Globus pallidus (tissue), 1 donor: ENCODE measurements at regions not wholly inside any gene's neighbourhood (a gene's known extent, or its start where the extent isn't known, plus 50 kb on each side); places are given as distances from the start of the nearest gene placed in this dataset.

Experiments used
- DNase-seq: peaks from one replicate; pipeline ENCODE4 v3.0.0-alpha.2; 2015; ENCODE audit warnings: low spot score

DNA sequence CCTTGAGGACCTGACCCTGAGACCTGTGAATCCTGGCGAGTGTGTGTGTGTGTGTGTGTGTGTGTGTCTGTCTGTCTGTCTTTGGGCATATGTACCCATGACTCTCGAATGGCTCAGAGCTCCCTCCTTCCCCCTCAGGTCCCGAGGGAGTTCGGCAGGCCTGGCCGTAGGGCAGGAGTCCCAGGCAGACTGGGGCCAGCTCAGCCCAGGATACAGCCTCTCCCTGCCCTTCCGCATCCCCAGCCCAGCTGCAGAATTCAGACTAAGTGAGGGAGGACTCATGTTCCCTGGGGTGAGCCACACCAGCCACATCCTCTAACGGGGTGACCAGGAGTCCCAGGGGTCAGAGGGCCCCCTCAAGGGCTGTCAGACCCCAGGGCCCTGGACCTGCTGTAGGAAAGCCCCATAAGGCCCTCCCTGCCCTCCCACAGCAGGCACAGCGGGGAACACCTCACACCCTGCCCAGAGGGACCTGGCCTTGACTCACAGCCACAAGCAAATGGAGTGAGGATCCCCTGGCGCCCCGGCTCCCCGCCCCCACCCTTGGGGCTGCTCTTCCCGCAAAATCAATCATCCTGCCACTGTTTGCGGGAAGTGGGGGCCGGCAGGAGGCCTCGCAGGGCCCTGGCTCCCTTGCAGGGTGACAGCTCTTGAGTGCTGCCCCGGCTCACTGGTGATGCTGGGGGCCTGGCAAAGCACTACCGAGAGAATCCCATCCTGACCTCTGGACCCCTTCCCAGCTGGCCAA is 101.7 kb upstream of the CASZ1 start:
- DNase-seq: no peak

DNA sequence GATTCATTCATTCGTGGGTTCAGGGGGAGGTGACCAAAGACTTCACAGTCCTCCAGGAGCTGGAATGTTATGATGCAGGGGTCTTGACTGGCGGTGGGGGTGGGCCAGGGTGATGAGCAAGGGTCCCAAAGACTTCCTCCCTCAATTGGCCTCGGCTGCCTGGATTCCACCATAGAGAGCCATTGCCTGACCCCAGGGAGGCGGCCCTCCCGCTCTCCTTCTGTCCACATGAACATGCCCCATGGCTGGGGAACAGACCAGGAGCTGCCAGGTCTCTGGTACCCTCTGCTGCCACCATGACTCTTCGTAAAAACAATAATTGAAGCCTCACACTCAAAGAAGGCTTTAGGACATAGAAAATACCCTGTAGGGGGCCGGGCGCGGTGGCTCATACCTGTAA is 102.5 kb upstream of the CASZ1 start:
- DNase-seq: no peak

DNA sequence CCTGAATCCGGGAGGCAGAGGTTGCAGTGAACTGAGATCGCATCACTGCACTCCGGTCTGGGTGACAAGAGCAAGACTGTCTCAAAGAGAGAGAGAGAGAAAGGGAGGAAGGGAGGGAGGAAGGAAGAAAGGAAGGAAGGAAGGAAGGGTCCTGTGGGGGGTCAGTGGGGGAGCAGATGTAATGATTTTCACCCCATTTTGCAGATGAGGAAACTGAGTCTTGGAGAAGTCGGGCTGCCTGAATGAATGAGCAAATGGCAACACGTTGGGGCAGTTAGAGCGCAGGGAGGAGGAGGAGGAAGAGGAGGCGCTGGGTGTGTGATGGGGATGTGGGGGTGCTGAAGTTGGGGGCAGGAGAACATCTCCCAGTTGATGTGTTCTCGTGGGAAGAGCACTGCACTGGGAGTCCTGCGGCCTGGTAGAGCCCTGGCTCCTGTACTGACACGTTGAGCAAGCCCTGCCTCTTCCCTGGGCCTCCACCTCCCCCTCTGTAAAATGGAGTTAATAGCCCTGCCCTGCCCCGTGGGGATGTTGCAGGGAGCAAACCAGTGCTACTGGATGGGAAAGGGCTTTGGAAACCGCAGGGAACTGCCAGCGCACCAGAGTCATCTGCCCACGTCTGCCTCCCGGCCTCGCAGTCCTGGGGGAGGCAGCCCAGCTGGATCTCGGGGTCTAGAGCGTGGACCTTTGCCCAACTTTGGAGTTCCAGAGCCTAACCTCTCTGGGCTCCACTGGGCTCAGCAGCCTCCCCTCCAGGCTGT is 103.2 kb upstream of the CASZ1 start:
- no peak for DNase-seq

DNA sequence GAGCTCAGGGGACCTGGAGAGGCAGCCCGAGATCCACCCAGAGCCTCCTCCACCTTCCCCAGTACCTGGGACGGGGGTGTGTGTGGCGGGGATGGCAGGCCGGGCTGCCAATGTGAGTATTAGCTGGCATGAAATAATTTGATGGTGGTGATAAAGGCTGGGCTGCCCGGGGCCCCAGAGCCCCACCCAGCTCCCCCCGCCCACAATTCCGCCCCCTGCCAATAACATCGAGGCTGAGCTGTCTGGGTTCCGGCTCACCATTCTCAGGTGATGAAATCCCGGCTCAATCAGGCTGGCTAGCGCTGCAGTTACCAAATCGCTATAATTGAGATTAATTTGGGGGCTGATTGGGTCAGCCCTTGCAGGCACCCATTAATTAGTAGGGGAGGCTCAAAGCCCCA is 103.8 kb upstream of the CASZ1 start:
- no peak for DNase-seq

DNA sequence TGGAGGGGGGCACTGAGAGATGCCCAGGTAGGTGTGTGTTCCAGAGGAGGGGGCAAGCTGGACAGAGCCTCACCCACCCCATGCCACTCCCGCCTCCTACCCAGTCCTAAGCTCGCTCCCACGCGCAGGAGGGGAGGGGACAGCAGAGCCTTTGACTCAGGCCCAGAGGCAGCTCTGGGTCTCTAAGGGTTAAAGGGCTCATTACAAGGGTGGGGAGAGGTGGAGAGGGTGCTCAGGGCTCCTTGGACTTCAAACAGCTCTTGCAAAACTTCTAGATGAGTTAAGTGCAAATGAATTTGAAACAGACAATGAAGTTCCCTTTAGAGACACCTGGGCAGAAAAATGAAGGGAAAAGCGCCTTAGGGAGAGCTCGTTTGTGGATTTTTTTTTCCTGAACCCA is 104.2 kb upstream of the CASZ1 start:
- no peak for DNase-seq

DNA sequence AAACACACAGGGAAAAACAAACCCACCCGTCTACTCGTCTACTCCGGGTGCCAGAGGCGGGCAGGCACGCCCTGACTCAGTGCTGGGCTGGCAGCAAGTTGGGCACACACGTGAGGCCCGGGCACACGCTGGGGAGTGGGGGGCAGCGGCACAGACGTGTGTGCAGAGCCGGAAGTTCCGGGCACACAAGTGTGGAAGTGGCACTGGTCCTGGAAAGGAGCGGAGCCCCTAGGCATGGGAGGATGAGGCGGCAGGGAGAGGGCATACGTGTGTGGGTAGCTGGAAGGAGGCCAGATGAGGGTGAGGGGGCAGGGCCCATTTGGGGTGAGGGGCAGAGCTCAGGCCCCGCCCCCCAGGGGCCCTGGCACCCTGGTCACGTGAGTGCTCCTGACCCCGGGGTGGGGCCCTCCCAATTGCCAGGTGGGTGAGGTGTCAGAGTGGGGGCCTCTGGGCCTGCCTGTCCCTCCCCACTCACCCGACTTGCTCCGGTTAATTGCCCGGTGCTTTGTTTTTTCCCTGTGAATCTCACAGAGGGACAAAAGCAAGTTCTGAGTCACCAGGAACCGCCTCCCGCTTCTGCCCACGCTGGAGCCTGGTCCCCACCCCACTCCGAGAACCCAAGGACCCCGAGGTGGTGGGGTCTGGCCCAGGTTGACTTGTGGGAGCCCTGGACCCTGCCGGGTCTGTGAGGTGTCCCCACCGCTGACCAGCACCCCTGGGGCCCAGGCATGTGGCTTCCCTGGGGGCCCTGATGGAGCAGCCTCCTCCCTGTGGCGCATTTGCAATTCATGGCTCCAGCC is 104.8 kb upstream of the CASZ1 start:
- DNase-seq: no peak

DNA sequence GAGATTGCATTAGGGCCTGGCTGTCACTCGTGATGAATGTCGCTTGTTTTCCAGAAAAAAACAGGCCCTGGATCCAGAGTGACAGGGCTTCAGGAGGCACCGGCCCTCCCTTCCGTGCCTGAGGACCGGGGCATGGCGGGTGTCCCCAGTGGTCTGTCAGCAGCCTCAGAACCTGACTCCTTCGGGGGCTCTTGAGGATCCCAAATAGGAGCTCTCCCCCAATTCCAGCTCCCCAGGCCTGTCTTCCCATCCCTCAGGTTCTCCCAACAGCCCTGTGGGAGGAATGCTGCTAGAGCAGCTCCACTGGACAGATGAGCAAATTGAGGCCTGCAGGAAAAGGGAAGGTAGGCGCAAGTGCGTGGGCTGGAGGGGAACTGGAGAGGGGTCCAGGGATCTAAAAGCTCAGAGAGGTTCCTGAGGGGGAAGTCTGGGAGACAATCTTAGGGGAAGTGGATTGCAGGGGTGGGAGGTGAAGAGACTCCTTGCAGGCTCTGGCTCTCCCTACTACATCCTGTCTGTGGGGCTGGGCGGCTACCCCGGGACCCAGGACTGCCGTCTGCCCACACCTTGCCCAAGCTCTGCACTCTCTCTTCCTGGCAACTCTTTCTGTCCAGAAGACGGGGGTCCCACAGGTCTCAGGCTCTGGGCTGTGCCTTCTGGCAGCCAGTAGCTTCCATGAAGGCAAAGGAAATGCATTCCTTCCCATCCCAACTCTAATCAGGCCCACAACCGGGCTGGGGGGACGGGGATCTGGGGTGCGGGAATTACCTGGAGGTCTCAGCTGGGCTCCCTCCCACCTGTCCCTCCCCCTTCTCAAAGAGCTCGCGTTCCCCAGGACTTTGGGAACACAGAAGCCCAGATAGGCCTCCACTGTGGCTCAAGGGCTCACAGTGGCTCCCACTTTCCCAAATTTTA is 105.7 kb upstream of the CASZ1 start:
- no peak for DNase-seq

DNA sequence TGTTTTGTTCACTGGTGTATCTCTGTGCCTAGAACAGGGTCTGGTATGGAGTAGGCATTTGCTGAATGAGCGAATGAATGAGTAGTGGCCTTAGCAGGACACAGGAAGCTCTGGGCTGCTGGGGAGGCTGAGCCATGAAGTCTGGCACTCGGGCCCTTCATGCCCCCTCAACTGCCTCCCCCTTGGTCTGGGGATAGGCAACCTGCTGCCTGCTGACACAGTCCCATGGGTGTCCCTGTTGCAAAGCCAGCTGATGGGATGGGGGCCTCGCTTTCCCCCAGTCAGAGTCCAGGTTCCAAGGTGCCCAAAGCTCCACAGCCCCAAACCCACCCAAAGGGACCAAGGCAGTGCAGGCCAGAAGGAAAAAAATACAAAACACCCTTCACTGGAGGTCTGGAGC is 107.0 kb upstream of the CASZ1 start:
- no peak for DNase-seq

DNA sequence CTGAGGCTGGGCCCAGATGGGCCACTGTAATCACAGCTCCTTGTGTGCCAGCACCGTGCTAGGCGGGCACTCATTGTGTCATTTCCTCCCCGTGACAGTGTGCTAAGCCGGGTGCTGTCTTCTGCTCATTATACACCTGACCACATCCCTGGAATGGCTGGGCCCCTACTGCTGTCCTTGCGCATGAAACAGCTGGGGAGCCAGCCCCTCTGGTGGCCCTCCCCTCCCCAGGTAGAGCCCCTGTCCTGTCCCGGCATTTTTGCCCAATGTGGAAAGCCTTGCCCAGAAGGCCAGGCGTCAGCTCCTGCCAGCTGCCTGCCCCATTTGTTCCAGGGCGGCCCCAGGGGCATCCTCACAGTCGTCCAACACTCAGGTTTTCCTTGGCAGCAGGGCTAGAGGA is 107.4 kb upstream of the CASZ1 start:
- no peak for DNase-seq

DNA sequence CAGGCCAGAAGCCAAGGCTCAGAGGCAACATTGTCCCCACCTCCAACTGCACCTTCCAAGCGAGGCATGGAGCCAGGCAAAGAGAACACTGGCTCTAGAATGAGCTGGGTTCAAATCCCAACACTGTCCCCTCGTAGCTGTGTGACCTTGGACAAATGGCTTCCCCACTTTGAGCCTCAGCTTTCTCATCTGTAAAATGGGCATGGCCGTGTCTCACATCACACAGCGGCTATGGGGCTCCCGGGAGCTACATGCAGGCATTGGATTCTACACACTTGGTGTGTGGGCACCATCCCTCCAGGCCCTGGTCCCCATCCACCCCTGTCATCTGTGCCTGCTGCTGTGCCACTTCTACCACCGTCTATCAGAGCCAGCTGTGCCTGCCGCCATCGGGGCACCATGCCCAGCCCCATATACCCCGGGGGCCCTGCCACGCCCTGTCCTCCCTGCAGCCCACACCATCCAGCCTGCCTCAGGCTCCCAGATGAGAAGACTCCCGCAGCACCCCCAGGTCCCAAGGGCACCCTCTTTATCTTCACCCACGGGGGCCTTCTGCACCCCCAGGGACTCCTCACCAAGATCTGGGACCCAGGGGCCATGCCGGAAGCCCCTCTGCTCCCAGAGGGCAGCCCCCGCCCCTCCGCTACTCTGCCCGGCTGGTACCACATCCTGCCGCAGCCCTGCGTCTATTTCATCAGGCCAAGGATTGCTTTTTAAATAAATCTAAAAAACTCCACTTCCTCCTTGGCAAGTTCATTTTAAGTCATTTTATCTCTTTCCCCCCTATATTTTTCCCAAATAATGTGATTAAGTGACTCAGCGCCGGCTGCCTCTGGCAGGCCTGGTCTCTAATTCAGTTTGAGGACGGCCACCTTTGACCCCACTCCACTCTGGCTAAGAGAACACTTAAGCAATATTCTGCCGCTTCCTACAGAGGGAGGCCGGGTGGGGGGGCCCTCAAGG is 107.8 kb upstream of the TARDBP start:
- DNase-seq: no peak

DNA sequence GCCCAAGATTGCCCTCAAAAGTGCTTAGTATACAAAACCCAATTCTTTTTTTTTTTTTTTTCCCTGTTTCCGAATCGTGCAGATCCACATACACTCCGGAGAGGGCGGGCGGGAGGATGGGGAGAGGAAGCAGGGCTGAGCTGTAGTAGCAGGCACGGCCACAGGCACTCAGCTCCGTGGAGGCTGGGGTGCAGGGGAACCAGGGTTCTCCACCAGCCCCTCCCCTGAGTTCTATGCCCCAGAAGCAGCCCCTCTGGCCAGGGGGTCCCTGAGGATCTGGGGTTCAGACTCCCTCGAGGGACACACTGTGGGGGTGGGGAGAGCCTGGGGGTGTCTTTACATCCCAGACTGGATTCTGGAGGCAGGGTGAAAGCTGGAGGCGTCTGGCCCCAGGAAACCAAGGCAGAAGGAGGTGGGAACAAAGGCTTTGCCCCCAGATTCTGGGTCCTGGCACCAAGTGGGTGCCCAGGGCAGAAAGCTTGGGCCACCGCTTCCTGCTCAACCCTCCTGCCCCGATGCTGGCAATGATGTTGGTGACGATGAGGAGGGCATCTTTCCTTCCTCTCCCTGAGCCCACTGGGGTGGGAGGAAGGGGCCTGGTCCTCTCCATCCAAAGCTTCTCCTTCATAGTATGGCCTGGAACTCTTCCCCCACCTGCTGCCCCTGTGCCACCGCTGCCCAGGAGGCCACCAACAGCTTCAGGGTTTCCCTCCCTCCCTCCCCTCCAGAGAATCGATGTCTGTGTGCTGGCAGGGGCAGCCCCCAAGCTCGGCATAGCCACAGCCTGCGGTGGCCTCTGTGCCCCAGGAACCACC is 106.4 kb upstream of the TARDBP start:
- DNase-seq: no peak

DNA sequence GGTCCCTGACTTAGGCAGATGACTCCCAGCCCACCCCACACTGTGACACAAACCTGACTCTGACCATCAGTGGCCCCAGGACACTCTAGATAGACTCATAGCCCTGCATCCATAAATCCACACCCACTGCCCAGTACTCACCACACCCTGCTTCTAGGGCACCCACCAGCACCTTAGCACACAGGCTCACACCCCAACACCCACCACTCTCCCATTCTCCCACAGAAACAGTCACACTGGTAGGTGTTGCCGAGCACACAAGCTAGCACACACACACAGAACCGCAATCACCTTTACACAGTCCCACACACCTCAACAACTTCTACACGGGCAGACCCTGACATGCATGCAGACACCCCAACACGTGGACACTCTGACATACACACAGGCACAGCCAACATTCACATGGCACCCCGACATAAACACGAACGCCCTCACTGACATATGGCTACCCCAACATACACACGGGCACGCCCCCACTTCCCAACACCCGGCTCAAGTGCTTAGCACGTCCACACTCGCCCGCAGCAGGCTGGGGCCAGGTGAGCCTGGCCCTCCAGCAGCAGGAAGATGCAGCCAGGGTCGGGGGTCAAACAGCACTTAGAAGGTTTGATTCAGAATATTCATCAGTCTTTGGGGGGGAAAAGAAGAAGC is 105.5 kb upstream of the TARDBP start:
- DNase-seq: no peak

DNA sequence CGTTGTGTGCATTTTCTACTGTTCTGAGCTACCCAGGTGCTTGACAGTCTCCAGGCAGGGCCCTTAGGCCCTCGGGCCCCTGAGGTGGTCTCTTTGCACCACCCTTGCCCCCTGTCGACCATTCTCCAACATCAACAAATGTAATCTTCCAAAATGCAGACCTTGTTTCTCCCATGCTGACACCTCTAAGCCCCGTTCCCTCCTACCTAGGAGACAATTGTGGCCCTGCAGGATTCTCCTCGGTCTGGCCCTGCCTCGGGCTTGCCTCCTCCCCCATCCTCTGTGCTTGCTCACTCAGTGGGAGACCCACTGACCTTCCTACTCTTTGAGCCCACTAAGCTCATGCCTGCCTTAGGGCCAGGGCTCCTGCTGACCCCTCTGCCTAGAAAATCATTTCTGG is 104.2 kb upstream of the TARDBP start:
- DNase-seq: no peak

DNA sequence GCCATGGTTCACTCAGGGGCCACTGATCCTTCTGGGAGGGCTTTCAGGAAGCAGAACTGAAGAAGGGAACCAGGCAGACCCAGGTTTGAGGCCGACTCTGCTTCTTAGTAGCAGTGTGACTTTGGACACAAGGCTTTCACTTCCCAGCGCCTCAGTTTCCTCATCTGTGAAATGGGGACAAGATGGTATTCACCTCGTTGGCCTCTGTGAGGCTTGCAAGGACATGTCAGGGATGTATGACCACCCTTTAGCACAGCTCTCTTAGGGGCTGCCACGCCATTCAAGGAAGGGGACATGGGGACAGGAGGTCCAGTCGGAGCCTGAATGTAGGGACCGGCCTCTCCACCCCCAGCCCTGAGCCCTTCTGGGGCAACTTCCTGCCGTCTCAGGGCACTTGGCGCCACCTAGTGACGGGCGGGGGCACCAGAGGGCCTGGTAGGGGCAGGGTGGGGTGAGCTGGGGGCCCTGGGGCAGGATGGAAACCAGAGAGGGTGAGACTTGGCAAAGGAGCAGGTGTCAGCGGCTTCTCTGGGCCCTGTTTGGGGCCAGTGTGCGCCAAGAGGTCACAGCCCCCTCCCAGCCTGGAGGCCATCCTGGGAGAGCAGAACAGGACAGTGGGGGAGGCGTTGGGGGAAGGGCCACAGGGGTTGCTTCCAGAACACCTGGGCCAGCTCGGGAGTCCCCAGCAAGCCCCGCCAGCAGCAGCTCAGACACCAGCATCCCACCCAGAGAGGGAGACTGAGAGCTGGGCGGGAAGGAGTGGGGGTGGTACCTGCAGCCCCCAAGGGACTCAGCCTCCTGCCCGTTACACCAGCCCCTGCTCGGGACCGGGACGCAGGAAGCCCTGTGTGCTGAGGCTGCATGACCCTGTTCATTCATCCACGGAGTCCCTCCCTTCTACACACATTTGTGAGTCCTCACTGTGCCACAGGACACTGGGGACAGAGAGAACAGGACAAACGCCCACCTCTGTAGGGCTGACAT is 102.5 kb upstream of the TARDBP start:
- DNase-seq: no peak

DNA sequence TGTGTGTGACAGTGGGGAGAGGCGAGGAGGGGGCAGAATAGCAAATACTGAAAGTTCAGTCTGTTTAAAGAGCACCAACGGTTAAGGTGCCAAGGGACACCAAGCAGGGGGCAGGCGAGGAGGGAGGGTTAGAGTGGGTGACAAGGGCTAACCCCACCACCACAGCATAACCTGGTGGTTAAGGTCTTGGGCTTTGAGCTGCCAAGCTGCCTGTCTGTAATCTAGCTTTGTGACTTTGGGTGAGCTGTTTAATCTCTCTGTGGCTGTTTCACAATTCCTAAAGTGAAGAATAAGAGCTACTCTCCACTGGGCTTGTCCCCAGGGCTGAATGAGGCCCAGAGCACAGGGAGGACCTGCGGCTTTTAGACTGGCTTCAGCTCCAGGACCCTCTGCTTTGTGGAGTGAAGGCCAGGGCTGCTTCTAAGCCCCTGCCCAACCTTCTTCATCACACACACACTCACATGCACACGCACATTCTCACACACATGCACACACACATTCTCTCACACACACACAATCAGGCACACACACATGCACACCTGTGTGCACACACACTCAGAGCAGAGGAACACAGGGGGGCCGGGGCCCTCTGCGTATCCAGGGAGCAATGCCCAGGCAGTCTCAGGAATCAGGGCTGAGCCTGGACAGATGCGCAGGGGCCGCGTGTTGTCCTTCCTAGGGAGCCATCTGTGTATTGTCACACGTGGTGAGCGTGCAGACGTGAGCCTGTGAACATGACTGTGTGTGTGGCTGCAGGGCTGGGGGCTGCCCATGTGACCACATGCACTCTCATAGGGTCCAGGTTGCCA is 101.6 kb upstream of the TARDBP start:
- no peak for DNase-seq

DNA sequence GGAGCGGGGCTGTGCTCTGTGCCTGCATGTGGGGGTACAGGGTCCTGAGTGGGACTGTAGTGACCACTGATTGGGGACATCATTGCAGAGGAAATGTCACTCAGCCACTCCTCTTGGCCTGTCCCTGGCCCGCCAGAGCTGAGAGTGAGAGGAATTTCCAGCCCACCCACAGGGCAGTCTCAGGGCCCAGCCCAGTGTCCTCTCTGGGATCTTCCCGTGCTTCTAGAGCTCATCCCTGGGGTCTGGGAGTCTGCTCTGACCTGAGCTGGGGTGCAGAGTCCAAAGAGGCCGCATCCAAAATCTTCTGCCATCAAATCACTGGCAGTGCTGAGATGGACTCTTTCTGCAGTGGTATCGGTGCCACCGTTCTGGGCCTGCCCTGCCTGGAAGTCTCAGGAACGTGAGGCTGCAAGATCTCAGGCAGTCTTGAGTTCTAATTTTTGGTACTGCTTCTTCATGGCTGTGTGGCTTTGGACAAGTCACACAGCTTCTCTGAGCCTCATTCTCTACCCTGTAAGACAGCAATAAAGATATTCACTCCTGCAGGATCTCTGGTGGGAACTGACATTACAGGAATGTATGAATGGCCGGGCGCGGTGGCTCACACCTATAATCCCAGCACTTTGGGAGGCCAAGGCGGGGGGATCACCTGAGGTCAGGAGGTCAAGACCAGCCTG is 100.8 kb upstream of the TARDBP start:
- DNase-seq: no peak

DNA sequence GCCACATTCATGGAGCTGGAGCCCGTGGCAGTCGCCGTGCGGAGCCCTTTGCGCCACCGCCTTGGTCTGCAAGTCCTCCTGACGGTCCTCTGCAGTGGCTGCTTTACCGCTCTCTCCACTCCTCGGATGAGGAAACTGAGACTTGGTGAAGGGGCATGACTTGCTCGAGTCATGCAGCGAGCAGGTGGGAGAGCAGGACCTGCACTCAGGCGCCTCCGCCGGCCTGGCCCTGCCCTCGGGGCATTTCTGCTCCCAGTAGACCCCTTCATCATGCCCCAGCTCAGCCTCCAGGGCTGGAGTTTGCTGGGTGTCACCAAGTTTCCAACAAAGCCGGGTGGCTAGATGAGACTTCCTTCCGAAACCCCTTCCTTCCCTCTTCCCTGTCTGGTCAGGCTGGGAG is 100.0 kb upstream of the TARDBP start:
- no peak for DNase-seq
